ENCODE measurements at regions not wholly inside any gene's neighbourhood (a gene's known extent, or its start where the extent isn't known, plus 50 kb on each side); places are given as distances from the start of the nearest gene placed in this dataset.
A peak's percentile ranks its signal among the peaks of the same experiment; 100 is the strongest.

DNA sequence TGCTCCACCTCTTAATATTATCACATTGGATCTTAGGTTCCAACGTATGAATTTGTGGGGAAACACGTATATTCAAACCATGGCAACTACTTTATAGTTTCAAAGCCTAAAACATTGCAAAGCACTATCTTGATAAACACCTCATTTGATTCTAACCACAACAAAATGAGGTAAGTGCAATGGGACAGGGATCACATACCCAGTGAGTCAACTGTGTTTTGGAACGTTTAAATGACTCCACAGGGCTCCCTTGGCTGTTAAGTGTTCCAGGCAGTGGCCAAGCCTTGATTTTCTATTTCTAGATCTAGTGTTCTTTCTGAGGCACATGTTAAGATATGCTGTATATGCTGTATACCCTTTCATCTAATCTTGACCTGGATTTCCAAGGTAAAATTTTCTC is 54.5 kb upstream of the C1QTNF7 start:
- DNase-seq = no peak
- H3K9me3 ChIP-seq = no peaks in the 10 kb centered on the region
- no peaks in the 10 kb centered on the region for H3K36me3 ChIP-seq
- intact Hi-C loops (cut with DNase I) = no loop called here
- 88% methylated on average over 3 of the region's 3 CpGs for WGBS, 2 donors
- no peaks in the 10 kb centered on the region for H3K27me3 ChIP-seq
- peaks cover 6 to 20% of the 10 kb centered on the region in 2 donors for H3K4me1 ChIP-seq
- no peak overlapping the region for H3K4me3 ChIP-seq (replicated peaks in 1 of 3)
- no peak overlapping the region for H3K27ac ChIP-seq
- TF ChIP-seq POLR2A (IDR thresholded peaks at IDR 0.05) = no peak
- TF ChIP-seq CTCF (IDR thresholded peaks at IDR 0.05) = no peak

DNA sequence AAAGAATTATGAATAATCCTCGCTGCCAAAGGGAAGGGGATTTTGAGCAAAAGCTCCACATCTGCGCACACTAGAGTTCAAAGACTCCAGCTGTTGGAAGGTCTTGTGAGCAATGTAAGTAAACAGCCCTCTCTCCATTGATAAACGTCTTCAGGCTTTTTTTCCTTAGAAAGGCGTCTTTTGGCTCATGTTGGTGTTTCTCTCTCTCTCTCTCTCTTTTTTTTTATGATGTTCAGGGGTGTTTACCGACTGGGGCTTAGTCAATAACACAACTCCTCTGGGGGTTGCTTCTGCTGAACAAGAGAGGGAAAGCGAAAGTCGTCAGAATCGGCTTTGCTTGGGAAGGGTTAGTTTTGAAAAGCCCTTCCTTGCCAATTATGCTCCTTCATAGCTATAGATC is 53.2 kb upstream of the C1QTNF7 start:
- Histone ChIP-seq H3K36me3 (no peaks in the 10 kb centered on the region), H3K4me3 (replicated peaks in 1 of 3) (no peak overlapping the region), H3K27me3 (no peaks in the 10 kb centered on the region), H3K4me1 (peaks cover 6 to 25% of the 10 kb centered on the region in 2 donors), H3K27ac (peak overlapping the region in 1 of 3 donors; percentile 1), H3K9me3 (no peaks in the 10 kb centered on the region)
- intact Hi-C loops (cut with DNase I) = no loop called here
- 65 to 71% methylated on average over 8 of the region's 8 CpGs for WGBS, 2 donors
- no peak for DNase-seq
- no peak for TF ChIP-seq POLR2A (IDR thresholded peaks at IDR 0.05)
- no peak for TF ChIP-seq CTCF (IDR thresholded peaks at IDR 0.05)

GRCh38 chr4:15375667-15376066 is 52.2 kb upstream of the C1QTNF7 start:
- 68 to 75% methylated on average over 3 of the region's 3 CpGs for WGBS, 2 donors
- Histone ChIP-seq H3K27me3 (no peaks in the 10 kb centered on the region), H3K4me3 (replicated peaks in 1 of 3) (no peak overlapping the region), H3K4me1 (peaks cover 6 to 25% of the 10 kb centered on the region in 2 donors), H3K36me3 (no peaks in the 10 kb centered on the region), H3K27ac (peak overlapping the region in 1 of 3 donors; percentile 30), H3K9me3 (no peaks in the 10 kb centered on the region)
- intact Hi-C loops (cut with DNase I) = no loop called here
- DNase-seq = no peak
- TF ChIP-seq POLR2A (IDR thresholded peaks at IDR 0.05) = no peak
- TF ChIP-seq CTCF (IDR thresholded peaks at IDR 0.05) = no peak

DNA sequence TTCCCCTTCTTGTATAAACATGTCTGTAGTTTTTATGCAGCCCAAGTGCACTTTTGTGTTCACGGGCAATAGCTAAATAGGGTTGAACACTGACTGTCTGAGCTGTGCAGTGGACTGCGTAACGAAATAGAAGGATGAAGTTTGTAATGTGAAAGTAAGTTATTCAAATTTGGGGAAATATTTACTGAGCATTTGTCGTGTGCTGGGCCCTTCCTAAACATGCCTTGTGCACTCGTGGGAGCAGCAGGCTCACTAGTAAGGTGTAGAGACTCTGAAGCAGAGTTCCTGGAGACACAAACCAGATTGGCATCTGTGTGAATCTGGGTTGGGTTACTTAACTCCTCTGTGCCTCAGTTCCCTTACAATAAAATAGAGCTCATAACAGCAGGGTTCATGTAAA is 51.7 kb upstream of the C1QTNF7 start:
- Histone ChIP-seq H3K27me3 (no peaks in the 10 kb centered on the region), H3K36me3 (no peaks in the 10 kb centered on the region), H3K9me3 (no peaks in the 10 kb centered on the region), H3K4me3 (replicated peaks in 1 of 3) (no peak overlapping the region), H3K27ac (peak overlapping the region in 1 of 3 donors; percentile 30), H3K4me1 (peaks cover 6 to 25% of the 10 kb centered on the region in 2 donors)
- intact Hi-C loops (cut with DNase I) = no loop called here
- 48 to 49% methylated on average over 5 of the region's 5 CpGs for WGBS, 2 donors
- TF ChIP-seq POLR2A (IDR thresholded peaks at IDR 0.05) (no peak), CTCF (IDR thresholded peaks at IDR 0.05) (no peak)
- DNase-seq = peak in 1 of 2 donors; percentile 17

DNA sequence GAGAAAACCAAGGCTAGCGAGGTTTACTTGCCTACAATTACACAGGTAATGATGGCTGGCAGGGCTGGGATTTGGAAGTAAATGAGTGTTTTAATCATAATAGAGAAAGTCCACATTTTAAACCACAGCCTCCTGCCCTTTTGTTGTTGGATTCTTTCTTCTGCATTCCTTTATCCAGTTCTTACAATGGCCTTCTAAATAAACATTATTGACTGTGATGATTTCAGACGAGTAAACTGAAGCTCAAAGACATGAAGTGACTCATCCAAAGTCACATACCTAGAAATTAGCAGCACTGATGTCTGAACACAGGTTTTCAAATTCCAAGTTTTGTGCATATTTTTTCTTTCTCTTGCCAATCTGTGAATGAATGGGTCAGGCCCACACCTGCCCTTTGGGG is 51.2 kb upstream of the C1QTNF7 start:
- DNase-seq = no peak
- WGBS, 2 donors = 73 to 76% methylated on average over 2 of the region's 2 CpGs
- TF ChIP-seq CTCF (IDR thresholded peaks at IDR 0.05) = no peak
- no peak for TF ChIP-seq POLR2A (IDR thresholded peaks at IDR 0.05)
- no peaks in the 10 kb centered on the region for H3K9me3 ChIP-seq
- peaks cover 6 to 25% of the 10 kb centered on the region in 2 donors for H3K4me1 ChIP-seq
- intact Hi-C loops (cut with DNase I) = no loop called here
- H3K27me3 ChIP-seq = no peaks in the 10 kb centered on the region
- peak overlapping the region in 2 of 3 donors; percentile 7 to 30 for H3K27ac ChIP-seq
- H3K36me3 ChIP-seq = no peaks in the 10 kb centered on the region
- no peak overlapping the region for H3K4me3 ChIP-seq (replicated peaks in 1 of 3)
